ENCODE measurements at regions not wholly inside any gene's neighbourhood (a gene's known extent, or its start where the extent isn't known, plus 50 kb on each side); places are given as distances from the start of the nearest gene placed in this dataset.
A peak's percentile ranks its signal among the peaks of the same experiment; 100 is the strongest.

GRCh38 chr3:104598848-104599511, 767.7 kb upstream of the ALCAM start:
- DNase-seq = no peak

GRCh38 chr3:104604326-104605010, 762.2 kb upstream of the ALCAM start:
- peak in 1 of 3 donors; percentile 21 for DNase-seq

DNA sequence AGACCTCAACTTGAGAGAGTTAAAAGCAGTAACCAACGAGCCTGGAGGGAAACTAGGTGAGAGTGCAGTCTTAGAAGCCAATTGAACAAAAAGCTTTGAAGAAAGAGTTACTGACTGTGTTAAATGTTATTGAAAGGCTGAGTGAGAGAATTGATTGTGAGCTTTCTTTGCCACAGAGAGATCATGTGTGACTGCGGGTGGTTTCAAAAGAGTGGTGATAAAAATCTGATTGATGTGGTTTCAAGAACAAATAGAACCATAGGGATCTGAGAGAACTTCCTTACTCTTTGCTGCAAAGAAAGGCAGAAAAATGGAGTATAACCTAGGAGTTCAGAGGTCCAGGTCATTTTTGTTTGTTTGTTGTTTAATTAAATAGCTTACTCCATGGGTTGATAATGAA, 759.9 kb upstream of the ALCAM start:
- no peak for DNase-seq

DNA sequence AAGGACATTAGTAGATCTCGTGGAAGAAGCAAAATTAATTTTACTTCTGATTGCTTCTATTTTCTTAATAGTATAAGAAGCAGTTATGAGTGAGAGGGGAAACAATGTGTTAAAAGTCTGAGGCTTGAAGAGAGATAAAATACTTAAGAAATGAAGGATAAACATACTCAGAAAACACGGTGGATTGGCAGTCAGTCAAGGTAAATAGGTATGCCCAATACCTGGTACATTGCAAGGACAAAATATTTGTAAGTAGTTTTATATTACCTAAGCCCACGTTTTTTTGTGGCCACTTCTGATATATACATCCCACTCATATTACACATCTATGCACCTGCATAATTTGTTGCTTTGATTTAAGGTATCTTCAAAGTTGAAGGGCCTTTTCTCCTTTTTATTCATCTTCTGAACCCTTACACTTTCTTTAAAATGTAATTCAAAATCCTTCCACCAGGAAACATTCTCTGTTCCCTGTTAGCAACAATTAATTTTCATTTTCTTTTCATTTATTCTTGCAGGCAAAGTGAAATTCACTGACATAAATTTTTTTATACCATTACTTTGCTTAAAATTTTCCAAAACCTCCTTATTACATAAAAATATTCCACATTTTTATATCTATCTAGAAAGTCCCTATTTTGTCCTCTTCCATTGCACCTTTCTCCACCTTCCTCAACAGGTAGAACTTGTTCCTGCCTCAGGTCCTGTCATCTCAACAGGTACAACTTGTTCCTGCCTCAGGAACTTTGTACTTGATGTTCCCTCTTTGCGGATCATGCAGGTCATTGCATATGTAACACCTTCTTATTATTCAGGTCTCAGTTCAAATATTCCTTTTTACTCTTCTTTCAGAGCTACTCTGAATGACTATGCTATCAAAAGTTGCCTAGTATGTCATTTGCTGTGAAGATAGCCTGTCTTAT, 755.7 kb upstream of the ALCAM start:
- DNase-seq = no peak

DNA sequence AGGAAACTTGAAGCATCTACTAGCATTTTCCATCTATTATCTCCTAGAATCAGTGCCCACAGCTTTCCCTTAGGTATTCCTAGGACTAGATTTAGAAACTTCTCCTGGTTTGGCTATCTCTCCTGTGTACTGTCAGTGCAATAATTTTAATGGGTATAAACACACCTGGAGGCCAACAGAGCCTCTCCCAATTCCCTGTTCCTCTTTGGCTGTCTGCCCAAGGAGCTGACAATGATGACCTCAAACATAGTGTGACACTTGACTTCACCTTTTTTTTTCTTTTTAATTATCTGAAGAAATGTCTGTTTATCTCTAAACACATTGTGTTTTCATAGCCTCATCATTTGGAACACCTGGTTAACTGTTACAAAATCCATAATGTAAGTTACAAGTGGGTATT, 754.5 kb upstream of the ALCAM start:
- DNase-seq = no peak

GRCh38 chr3:104614564-104614963, 752.1 kb upstream of the ALCAM start:
- no peak for DNase-seq

- peak; percentile 62 to 71 (median 68) for DNase-seq
Observed at GRCh38 chr3:104628185-104628789, 738.4 kb upstream of the ALCAM start.

DNA sequence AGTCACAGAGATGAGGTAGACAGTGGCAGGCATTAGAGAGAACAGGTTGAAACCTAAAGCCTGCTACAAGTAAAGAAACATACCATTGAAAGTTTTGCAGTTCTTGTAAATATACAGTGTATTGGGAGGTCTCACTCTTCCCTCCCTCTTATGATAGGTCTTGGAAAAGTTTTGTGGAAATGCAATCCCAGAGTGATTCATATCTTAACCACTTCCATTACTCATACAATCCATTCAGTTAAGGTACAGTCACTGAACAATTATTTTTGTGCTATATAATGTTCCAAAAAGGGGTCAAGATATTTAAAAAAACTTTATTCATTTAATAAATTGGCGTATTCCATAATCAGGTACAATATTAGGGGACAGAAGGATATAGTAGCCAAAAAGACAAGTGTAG, 737.7 kb upstream of the ALCAM start:
- no peak for DNase-seq

GRCh38 chr3:104631254-104631653, 735.5 kb upstream of the ALCAM start:
- no peak for DNase-seq

GRCh38 chr3:104632521-104632920, 734.2 kb upstream of the ALCAM start:
- DNase-seq = no peak

- no peak for DNase-seq
Observed at GRCh38 chr3:104632947-104633346, 733.8 kb upstream of the ALCAM start.

DNA sequence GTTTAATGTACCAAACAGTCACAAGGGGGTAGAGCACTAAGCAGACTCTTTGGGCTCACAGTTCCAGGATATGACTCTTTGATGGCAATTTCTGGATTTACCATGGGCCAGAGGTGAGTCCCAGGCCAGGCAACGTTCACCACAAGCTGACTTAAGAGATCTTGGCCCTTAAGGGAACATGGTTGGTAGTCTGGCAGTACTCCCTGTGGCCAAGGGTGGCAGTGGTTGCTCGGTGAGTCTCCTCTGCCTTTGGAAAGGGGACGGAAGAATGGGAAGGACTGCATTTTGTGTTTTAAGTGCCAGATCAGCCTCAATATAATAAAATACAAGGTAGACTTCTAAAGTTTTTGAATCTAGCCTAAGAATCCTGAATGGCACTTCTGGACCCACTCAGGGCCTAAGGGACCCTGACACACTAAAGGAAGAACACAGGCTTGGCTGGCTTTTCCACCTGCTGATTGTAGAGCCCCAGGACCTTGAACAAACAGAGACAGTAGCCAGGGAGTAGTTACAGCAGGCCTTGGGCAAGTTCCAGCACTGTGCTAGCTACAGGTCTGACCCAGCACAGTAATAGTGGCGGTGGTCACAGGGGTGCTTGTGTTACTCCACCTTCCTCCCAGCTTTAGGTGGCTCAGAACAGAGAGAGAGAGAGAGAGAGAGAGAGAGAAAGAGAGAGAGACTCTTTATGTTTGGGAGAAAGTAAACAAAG, 730.7 kb upstream of the ALCAM start:
- no peak for DNase-seq

- no peak for DNase-seq
Observed at GRCh38 chr3:104642827-104643226, 723.9 kb upstream of the ALCAM start.

- no peak for DNase-seq
Observed at GRCh38 chr3:104646196-104646595, 720.5 kb upstream of the ALCAM start.

DNA sequence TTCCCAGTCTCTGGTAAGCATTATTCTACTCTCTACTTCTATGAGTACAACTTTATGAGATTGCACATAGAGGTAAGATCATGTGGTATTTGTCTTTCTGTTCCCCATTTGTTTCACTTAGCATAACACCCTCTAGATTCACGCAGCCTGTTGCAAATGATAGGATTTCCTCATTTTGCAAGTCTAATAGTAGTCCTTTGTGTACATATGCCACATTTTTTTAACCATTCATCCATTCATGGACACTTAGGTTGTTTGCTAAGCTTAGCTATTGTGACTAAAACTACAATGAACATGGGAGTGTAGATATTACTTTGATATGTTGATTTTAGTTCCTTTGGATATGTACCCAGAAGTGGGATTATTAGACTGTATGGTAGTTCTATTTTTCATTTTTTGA, 717.9 kb upstream of the ALCAM start:
- DNase-seq = no peak

- DNase-seq = no peak
Observed at GRCh38 chr3:104669083-104669482, 697.6 kb upstream of the ALCAM start.

- no peak for DNase-seq
Observed at GRCh38 chr3:104672331-104672730, 694.4 kb upstream of the ALCAM start.

- DNase-seq = no peak
Observed at GRCh38 chr3:104673981-104674380, 692.7 kb upstream of the ALCAM start.

DNA sequence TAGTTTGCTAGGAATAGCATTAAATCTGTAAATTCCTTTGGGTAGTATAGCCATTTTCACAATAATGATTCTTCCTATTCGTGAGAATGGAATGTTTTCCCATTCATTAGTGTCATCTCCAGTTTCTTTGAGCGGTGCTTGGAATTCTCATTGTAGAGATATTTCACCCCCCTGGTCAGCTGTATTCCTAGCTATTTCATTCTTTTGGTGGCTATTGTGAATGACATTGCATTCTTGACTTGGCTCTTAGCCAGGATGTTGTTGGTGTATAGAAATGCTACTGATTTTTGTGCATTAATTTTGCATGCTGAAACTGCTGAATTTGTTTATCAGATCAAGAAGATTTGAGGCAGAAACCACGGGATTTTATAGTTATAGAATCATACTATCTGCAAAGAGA, 690.5 kb upstream of the ALCAM start:
- DNase-seq = no peak

GRCh38 chr3:104677932-104678331, 688.8 kb upstream of the ALCAM start:
- DNase-seq = no peak

DNA sequence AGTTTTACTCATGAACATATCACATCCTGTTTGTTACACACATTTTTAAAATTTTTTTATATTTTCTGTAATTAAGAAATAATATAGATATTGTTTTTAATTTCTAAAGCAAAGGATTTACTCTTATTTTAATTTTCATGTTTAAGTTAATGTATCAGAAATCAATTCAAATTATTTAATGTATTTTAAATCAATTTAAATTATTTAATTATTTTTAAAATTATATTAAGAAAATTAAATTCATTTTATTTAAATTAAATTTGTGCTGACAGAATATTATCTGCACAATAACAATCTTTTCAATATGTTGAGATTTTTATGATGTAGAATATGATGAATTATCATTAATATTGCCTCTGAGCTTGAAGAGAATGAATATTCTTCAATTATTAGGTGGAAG, 681.2 kb upstream of the ALCAM start:
- no peak for DNase-seq

DNA sequence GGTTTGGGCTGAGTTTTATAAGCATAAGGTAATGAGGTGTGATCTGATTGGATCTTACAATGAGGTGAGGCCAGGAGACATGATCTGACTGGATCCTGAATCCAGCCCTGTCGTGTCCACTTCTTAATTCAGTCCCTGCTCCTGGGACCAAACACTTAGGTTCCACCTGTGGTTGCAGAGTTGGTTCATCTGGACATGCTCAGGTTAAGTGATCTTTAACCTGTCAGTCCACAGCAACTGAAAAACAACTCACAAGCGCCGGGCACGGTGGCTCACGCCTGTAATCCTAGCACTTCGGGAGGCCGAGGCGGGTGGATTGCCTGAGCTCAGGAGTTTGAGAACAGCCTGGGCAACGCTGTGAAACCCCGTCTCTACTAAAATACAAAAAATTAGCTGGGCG, 679.3 kb upstream of the ALCAM start:
- DNase-seq = no peak

DNA sequence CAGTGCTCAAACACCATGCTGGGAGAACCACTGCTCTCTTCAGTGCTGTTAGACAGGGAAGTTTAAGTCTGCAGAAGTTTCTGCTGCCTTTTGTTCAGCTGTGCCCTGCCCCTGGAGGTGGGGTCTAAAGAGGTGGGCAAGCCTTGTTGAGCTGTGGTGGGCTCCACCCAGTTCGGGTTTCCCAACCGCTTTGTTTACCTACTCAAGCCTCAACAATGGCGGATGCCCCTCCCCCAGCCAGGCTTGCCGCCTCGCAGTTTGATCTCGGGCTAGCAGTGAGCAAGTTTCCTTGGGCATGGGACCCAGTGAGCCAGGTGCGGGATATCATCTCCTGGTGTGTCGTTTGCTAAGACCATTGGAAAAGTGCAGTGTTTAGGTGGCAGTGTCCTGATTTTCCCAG, 670.2 kb upstream of the ALCAM start:
- no peak for DNase-seq

Data from suppressor macrophage treated with lipopolysaccharide for 1 hour (primary cell).